WI38 (cell line): ENCODE measurements at regions not wholly inside any gene's neighbourhood (a gene's known extent, or its start where the extent isn't known, plus 50 kb on each side); places are given as distances from the start of the nearest gene placed in this dataset.

Experiments
- H3K4me3 ChIP-seq: 2 replicates; pipeline ENCODE4 v1.5.1; 2011; ENCODE audit warnings: low read depth, mild to moderate bottlenecking, control low read depth, low read length
- TF ChIP-seq, protein P1 (sequence below): IDR thresholded peaks from 2 replicates; pipeline ENCODE4 v1.5.1; 2012; ENCODE audit warnings: low read depth, mild to moderate bottlenecking, control low read depth, low read length

DNA sequence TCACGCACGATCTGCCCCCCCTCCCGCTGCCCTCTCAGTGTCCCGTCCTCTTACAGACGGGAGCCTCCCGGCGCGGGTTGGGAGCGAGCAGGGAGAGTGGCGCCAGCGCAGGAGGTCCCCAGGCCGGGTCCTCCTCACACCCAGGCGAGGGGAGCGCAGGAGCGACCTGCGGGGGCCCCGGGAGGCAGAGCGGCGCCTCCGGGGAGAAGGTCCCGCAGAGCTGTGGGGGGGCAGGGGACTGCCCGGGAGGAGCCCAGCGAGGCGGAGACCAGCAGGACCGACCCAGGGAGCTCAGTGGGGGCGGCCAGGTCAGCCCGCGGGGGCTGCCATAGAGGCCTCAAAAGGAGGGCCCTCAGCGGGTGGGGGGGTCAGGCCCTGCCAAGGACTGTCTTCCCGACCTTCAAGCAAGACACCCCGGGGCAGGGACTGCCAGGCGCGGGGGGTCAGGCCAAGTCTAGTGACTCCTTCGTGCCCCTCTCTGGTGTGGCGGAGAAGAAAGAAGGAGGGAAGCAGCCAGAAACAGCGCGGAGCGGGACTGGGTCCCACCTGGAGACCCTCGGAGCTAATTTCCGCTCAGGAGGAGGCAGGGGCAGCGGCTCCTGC lies 123.3 kb upstream of the ERCC6L2 start:
- TF ChIP-seq, protein P1, sequence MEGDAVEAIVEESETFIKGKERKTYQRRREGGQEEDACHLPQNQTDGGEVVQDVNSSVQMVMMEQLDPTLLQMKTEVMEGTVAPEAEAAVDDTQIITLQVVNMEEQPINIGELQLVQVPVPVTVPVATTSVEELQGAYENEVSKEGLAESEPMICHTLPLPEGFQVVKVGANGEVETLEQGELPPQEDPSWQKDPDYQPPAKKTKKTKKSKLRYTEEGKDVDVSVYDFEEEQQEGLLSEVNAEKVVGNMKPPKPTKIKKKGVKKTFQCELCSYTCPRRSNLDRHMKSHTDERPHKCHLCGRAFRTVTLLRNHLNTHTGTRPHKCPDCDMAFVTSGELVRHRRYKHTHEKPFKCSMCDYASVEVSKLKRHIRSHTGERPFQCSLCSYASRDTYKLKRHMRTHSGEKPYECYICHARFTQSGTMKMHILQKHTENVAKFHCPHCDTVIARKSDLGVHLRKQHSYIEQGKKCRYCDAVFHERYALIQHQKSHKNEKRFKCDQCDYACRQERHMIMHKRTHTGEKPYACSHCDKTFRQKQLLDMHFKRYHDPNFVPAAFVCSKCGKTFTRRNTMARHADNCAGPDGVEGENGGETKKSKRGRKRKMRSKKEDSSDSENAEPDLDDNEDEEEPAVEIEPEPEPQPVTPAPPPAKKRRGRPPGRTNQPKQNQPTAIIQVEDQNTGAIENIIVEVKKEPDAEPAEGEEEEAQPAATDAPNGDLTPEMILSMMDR, result no peak
- no peak overlapping the region for H3K4me3 ChIP-seq

DNA sequence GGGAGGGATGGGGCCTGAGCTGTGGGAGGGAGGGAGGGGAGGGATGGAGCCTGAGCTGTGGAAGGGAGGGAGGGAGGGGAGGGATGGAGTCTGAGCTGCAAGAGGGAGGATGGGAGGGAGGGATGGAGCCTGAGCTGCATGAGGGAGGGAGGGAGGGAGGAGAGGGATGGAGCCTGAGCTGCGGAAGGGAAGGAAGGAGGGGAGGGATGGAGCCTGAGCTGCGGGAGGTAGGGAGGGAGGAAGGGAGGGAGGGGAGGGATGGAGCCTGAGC lies 124.0 kb upstream of the ERCC6L2 start:
- no peak overlapping the region for H3K4me3 ChIP-seq
- TF ChIP-seq, protein P1, result no peak

DNA sequence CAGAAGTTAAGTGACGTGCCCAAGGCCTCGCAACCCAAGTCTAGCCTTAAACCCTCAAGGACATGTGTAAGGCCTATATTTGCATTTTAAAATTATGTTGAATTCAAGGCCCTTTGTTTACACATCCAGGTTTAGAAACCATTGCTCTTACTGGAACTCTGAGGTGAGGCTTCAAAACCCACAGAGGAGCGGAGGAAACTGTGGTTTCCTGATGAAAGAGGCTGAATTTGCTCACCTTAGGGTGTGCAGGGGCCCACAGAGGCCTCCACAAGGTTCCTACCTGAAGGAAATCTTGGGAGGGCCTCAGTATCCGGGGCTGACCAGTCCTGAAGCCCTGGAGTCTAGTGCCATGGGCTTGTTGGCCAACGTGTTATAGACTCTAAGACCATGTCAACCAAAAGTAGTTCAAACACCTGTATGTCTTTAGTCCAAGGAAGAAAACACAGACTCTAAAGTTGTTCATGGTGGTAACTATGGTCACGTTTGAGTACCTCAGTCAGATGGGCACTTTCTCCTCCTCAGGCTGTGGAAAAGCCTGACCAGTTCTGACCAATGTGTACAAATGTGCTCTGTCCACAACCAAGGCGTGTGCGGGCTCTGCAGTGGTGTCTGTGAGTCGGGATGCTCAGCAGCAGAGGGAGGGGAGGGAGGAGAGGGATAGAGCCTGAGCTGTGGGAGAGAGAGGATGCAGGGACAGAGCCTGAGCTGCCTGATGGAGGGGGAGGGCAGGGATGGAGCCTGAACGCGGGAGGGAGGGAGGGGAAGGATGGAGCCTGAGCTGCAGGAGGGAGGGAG lies 124.6 kb upstream of the ERCC6L2 start:
- TF ChIP-seq, protein P1, result no peak
- H3K4me3 ChIP-seq, result no peak overlapping the region

DNA sequence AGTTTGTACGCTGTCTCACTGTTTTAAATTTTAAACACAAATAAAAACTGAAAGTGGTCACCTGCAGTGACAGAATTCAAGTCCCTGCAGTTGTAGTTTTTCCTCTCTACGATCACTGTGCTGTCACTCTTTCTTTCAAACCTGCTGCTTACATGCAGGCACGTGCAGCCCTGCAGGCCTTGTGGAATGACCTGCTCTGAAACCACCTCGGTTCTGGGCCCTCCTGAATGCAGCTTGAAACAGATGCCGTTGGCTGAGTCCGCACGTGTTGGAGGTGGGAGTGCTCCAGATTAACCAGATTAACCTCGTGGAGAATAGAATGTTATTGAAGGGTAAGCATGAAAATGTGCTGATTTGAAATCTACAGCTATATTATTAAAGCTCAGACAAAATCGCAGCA lies 126.0 kb upstream of the ERCC6L2 start:
- TF ChIP-seq, protein P1, result no peak
- no peak overlapping the region for H3K4me3 ChIP-seq

DNA sequence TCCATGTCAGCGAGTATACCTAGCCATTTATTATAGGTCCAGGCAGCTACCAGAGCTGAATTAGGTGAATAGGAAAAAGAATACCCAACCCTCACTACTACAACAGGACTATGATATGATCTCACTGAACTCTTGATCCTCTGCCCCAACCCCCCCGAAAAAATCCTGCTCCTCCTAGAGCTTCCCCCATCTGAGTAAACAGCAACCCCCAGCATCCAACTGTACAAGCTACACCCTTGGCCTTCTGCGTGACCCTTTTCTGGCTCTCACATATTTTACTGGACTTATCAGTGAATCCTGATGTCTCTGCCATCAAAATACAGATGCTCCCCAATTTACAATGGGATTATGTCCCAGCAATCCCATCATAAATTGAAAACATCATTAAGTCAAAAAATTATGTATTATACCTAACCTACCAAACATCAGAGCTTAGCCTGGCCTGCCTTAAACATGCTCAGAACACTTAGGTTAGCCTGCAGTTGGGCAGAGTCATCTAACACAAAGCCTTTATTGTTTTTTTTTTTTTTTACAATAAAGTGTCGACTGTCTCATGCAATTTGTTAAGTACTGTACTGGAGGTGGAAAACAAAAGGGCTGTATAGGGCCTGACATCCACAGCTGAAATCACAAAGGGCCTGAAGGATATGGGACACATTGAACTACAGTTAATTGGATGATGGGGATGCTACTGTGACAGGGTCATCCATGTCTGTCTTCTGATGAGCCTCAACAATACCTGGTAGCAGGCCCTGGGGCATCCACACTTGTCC lies 128.9 kb upstream of the ERCC6L2 start:
- TF ChIP-seq, protein P1, result no peak

DNA sequence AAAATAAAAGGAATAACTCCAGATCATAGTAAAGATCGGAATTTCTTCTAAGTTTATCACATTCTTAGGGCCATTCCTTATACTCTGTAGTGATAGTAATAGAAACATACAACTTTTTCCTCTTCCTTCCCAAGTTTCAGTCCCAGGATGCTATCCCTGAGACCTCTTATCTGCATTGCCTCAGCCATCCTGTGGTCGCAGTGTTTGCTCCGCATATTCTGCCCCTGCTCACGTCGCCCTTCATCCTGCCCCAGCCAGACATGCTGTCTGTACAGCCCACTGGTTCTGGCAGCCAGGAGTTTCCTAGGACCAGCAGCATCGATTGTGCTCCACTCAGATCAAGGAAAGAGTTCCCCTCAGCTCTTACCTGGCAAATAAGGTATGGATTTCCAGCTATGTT lies 132.7 kb upstream of the ERCC6L2 start:
- TF ChIP-seq, protein P1, result no peak
- no peak overlapping the region for H3K4me3 ChIP-seq

More for the DNA sequence above, 128.9 kb upstream of the ERCC6L2 start:
- H3K4me3 ChIP-seq, result no peak overlapping the region

DNA sequence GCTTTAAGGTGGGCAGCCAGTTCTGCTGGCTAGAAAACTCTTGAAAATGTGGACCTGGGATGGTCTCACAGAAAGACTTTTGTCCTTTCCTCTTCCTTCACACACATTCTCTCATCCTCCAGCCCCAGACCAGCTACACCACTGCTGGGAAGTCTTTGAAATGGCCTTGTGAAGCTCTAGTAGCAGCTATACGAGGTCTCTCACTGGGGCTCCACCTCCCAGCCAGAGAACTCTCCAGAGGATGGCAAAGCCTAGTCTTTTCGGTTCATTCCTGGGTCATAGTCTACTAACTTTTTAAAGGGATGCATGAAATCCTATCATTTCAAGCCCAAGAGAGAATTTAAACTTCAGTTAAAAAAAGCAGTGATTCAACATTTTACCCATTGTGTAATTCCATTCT lies 133.9 kb upstream of the ERCC6L2 start:
- TF ChIP-seq, protein P1, result no peak
- H3K4me3 ChIP-seq, result no peak overlapping the region
